ENCODE measurements at regions not wholly inside any gene's neighbourhood (a gene's known extent, or its start where the extent isn't known, plus 50 kb on each side); places are given as distances from the start of the nearest gene placed in this dataset.

- DNase-seq = no peak
These were observed 65.1 kb upstream of the TTC34 start for GRCh38 chr1:2866422-2867086.

DNA sequence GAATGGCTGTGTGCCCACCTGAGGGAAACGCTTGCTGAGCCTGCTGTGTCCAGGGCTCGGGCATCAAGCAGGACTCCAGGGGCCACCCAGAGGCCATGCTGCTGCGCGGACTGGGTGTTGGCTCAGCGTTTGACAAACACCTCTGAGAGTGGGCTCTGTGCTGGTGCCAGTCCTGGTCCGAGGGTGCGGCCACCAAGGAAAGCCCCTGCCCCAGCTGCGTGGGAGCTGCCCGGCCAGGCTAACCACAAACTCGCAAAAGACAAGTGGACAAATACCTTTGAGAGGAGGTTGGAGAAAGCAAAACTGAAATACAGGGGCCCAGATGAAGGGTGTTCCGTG is 65.6 kb upstream of the TTC34 start:
- DNase-seq = no peak

DNA sequence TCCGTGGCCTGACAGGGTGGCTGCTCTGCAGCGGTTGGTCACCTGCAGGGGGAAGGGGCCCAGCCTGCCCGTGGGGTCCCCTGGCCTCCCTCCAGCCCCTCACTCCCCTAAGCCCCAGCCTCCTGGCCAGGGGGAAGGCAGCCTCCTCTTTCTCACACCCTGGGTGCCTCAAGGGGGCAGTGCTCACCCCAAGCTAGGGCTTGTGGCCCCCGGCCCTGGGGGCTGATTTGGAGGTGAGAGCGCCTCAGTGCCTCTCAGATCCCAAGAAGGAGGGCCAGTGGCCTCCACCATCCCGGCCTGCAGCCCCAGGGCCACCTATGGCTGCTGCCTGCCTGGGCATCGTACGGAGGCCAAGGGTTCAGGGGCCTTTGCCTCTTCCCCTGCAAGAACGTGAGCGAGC is 66.4 kb upstream of the TTC34 start:
- DNase-seq = no peak

- DNase-seq = no peak
These were observed 67.2 kb upstream of the TTC34 start for GRCh38 chr1:2868571-2869195.

DNA sequence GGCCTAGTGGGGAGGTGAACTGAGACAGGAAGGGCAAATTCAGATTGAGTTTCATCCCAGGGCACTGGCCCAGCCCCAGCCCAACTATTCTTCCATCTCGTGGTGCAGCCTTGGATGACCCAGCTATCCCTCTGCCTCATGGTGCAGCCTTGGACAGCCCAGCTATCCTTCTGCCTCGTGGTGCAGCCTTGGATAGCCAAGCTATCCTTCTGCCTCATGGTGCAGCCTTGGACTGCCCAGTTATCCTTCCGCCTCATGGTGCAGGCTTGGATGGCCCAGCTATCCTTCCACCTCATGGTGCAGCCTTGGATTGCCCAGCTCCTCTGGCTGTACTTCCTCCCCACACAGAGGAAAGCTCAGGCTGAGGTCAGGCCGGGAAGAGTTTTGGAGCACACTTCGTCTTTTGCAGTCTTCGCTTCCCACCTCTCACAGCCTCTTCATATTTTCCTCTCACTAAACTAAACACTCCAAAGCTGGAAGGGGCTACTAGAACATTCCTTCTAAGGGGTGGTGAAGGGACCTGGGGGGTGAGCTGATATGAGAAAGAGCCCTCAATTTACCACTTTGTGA is 69.8 kb upstream of the TTC34 start:
- no peak for DNase-seq

GRCh38 chr1:2874207-2874606 is 72.7 kb upstream of the TTC34 start:
- DNase-seq = no peak

- no peak for DNase-seq
These were observed 73.4 kb upstream of the TTC34 start for GRCh38 chr1:2874607-2875480.

GRCh38 chr1:2875707-2876561 is 74.4 kb upstream of the TTC34 start:
- no peak for DNase-seq

DNA sequence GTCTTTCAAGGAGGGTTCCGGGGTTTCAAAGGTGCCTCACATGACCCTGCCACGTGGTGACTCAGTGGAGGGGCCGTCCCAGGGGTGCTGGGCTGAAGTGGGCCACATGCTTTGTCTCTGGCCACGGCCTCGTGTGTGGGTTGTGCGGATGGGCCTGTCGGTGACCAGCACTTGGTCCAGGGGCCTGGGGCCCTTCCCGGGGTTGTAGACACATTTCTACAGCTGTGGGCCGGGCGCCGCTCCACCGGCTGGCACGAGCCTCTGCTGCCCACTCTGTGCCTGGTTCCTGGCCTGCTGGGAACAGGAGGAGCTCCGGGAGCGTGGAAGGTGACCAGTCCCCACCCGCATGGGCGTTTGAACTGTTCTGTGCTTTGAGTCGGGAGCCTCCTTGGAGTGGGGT is 75.4 kb upstream of the TTC34 start:
- DNase-seq = no peak

DNA sequence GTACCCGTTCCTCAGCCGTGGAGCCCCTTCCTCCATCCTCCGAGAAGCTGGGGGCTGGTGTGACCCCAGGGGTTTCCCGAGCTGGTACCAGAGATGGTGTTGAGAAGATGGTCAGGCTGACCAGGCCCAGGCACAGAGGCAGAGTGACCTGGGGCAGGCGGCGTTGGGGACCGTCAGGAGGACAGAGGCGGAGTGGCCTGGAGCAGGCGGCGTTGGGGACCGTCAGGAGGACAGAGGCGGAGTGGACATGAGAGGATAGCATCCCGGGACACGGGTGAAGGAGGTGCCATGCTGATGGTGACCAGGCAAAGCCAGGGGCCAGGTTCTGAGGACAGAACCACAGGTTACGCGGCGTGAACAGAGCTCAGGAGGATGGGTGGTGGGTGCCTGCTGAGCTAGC is 75.9 kb upstream of the TTC34 start:
- DNase-seq = no peak

- DNase-seq = no peak
These were observed 77.1 kb upstream of the TTC34 start for GRCh38 chr1:2878591-2878990.

DNA sequence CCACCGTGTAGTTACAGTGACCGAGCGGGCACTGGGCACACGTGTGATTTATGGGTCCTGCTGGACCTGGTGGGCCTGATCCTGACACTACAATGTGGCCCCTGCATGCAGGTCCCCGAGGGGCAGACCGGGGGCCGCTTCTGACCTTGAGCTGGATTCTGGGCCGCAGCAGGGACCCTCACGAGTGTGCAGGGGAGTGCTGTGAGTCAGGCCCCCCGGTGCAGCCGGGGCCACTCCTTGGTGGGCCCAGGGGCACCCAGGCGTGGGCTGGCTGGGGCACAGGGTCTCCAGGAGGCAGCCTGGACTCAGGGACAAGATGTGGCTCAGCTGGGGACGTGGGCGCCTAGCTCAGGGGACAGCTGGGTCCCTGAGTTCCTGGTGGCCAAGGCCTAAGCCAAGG is 77.5 kb upstream of the TTC34 start:
- no peak for DNase-seq

- DNase-seq = no peak
These were observed 78.1 kb upstream of the TTC34 start for GRCh38 chr1:2879591-2879990.

GRCh38 chr1:2880086-2880485 is 78.6 kb upstream of the TTC34 start:
- DNase-seq = no peak

DNA sequence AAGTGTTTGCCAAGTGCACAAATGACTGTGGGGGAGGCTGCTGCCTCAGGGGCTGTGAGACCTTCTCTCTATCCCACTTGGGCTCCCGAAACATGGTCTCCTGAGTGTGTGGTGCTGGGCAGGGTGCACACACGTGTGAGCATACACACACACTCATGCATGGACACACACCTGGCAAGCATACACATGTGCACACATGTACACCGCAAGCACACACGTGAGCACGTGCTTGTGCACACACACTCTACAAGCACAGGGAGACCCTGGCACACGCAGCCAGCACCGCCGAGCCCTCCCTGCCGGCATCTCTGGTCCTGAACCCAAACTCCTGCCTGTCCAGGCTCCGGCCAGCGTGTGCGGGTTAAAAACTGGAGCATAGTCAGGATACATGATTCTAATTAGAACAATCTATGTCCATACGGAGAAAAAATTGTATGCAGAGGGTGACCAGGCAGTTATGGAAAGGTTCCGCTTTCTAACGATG is 79.4 kb upstream of the TTC34 start:
- no peak for DNase-seq

DNA sequence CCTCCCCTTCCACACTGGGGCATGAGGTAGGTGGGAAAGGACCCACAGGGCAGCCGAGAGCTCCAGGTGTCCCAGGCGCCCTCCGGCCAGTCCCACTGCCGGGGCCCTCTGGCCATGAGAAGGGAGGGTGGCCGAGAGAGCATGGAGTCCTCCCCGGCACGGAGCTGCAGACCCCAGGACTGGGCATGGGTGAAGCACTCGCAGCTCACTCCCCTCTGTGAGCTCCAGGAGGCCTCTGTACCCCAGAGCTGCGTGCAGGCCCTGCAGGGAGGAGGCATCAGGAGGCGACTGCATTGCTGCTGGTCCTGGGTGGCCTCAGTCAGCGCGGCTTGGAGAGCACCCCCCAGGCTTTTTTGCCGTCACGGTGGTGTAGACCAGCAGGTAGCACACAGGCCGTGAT is 80.1 kb upstream of the TTC34 start:
- DNase-seq = no peak

GRCh38 chr1:2882966-2883696 is 81.6 kb upstream of the TTC34 start:
- DNase-seq = peak; percentile 22

GRCh38 chr1:2885001-2885400 is 83.5 kb upstream of the TTC34 start:
- no peak for DNase-seq

DNA sequence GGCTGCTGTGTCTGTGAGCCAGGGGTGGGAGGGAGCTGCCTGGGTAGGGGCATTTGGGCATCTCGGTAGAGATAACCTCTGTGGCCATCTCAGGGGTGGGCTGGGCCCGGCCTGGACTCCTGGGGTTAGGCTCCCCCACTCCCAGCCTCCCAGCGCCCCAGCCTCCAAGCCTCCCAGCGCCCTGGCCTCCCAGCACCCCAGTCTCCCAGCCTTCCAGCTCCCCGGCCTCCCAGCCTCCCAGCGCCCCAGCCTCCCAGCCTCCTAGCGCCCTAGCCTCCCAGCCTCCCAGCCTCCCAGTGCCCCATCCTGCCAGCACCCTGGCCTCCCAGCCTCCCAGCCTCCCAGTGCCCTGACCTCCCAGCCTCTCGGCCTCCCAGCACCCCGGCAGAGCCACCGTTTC is 85.1 kb upstream of the TTC34 start:
- DNase-seq = no peak

- no peak for DNase-seq
These were observed 86.7 kb upstream of the TTC34 start for GRCh38 chr1:2887941-2888855.
